HG03460 (cell line): ENCODE measurements at regions not wholly inside any gene's neighbourhood (a gene's known extent, or its start where the extent isn't known, plus 50 kb on each side); places are given as distances from the start of the nearest gene placed in this dataset.
"Not testable (repeated sequence)": the region's sequence is repeated elsewhere in the genome, so short reads cannot be mapped to it uniquely, and the experiment has no call there.

Source experiments
- ATAC-seq: cut with Tn5 transposase; IDR thresholded peaks from one replicate; pipeline ENCODE4 v1.9.1; 2021; ENCODE audit not compliant: unreplicated experiment

DNA sequence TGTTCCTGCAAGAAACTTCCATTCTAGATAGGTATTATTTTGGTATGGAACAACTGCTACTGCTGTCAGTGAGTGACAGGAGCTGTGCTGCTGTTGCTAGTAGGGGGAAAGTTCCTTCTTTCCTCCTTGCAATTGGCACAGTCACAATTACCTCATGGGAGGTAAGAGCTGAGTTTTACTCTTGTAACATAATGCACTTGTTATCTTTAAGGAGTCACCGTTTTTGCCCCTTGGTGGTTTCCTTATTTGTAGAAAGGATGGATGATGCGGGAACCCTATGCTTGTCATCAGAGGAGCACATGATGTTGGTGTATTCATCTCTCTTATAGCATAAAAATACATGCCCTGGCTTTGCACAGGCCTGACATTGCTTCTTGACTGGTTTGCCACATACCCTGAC lies 234.7 kb upstream of the NPY start:
- no peak for ATAC-seq

DNA sequence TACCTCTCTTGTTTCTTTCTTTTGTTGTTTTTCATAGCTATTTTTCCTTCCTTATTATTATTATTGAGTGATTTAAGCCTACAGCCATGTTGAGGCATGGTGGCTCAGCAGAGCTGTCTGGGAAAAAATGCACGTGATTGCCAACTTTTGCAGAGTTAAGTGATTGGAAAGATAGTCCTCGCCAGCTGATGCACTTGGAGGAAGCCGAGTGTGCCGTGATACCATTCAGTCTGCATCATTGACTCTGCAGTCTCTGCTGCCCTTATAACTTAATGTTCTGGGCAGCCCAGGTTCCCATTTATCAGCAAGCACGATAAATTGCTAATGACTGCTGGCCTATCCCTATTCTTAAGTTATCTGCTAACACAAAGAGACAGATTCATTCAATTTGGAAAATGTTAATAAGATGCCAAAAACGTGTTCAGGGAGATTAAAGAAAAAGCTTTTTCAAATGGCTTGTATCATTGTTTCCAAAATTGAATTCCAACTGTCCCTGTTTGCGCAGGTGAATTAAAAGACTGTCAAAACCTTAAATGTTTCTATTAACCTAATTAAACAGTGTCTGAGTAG lies 232.9 kb upstream of the NPY start:
- ATAC-seq, result no peak

DNA sequence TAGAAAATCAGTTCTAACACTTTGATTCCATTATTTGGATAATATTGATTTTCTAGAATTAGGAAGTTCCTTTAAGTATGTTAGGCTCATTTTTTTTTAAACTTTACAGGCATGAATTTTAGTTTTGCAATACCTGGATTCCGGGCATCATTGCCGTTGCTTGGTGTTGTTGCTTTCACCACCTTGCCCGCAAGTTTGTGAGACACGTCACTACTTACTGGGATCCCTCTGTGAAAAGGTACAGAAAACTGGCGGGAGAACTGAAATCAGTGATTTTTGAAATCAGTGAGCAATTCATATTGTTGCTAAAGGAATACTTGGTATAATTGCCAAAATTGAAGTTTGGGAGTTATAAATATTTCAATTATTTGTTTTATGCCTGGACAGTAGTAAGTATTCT lies 232.3 kb upstream of the NPY start:
- no peak for ATAC-seq

DNA sequence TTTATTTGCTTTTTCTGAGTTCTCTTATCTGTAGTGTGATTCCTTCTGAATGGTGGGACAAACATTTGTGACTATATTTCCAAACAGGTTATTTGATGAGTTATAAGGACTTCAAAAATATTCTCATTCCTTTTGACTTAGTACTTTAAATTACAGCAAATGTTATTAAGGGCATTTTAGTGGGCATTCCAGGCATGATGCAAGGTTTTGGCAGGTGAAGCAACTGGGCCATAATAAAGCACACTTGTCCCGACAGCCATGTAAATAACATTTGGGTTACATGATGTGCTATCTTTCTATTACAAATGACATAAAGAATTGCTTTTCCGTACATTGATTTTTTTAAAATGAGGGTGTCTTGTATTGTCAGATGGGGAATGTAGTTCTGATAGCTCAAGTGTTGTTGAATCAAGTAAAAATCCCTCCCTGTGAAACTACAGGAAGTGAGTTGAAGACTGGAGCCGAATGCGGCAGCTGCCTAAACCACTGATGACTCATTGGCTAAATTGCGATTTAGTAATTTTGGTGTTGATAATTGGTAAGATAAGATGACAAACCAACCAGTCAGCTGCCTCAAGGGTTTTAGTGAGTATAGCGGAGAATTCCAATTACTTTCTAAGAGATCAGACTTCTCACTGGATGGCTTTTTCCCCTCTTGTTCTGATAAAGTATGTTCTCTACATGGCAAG lies 231.3 kb upstream of the NPY start:
- ATAC-seq, result no peak

DNA sequence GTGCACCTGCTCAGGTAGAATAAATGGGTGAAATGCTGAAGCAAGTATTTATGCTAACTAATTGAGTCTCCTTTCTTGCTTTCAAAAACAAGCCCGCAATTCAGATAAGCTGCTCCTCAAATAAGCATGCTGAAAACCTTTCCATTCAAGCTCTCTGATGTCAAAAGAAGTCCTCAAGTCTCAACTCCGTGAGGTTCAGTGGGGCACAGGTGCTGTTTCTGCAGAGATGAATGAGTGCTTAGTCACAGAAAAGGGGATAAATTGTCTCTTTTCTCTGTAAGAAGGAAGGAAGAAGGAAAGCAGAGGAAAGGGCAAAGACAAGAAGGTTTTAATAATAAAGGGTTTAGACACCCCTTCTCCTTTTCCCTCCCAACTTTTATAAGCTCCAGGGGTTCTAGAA lies 229.8 kb upstream of the NPY start:
- no peak for ATAC-seq

DNA sequence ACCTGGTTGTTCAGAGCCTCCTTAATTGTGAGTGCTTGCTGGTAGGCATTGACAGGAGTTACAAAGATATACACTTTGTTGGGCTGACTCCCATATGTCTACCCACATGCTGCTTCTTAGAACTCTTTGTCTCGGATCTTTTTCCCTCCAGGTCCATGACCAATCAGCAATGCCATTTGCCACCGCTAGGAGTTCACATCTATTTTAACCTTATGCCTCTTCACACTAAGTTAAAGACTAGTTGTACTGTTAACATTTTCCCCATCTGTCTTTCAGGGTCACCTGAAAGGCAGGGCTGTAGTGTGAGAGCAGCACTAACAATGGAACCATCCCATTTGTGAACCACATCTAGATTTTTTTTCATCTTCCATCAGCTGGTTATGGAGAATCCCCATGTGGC lies 226.7 kb upstream of the NPY start:
- no peak for ATAC-seq

DNA sequence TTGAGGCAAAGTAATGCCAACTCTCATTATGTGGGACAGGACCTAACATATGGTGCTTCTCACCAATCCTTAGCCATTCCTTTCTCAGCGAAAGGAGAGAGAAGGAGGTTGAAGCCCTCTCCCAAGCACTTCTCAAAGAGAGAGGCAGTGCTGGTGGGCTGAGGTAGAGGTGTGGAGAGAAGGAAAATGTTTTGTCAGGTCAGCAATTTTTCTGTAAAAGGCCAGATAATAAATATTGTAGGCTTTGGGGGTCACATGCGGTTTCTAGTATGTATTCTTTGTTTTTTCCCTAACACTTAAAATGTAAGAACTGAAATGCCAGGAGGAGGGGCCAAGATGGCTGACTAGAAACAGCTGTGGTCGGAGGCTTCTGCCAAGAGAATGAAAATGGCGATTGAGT lies 225.0 kb upstream of the NPY start:
- no peak for ATAC-seq

DNA sequence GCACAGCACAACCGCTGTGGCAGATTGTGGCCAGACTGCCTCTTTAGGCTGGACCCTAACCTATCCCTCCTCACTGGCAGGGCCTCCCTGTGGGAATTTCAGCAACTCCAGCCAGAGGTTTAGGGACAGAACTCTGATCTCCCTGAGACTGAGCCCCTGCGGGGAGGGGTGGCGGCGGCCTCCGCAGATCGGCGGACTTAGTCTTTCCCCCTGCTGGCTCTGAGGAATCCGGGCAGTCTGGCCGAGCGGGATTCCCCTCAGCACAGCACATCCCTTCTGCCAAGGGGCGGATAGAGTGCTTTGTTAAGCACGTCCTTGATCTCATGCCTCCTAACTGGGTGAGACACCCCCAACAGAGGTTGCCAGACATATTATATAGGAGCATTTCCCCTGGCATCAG lies 224.2 kb upstream of the NPY start:
- no peak for ATAC-seq

DNA sequence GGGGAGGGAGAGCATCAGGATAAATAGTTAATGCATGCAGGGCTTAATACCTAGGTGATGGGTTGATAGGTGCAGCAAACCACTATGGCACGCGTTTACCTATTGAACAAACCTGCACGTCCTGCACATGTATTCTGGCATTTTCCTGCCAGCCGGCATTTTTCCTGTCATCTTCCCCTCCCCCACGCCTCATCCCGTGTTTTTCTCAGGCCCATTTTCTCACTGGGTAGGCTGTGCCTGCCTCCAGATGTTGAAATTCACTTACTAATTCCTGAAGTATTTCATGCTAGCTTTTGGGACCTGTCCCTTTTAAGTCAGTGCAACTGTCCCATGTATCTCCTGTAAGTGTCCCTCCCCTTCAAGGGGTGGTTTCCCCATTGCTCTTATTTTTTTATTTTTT lies 220.3 kb upstream of the NPY start:
- no peak for ATAC-seq

DNA sequence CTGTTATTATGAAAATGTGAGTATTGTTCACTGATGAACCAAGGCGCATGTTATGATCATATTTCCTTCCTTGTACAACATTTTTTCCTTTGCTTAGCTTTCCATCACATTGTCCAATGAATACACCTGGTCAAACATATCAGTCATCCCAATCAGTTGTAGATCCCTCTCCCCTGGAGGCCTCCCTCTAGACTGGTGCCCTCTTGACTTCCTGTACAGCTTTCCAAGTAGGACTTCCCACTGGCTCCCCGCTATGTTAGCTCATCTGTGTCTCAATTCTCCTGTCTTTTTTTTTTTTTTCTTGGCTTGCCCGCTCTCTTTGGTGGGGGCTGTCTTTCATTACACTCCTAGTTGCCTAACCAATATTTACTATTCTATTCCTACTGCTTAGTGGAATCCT lies 214.2 kb upstream of the NPY start:
- ATAC-seq, result no peak

DNA sequence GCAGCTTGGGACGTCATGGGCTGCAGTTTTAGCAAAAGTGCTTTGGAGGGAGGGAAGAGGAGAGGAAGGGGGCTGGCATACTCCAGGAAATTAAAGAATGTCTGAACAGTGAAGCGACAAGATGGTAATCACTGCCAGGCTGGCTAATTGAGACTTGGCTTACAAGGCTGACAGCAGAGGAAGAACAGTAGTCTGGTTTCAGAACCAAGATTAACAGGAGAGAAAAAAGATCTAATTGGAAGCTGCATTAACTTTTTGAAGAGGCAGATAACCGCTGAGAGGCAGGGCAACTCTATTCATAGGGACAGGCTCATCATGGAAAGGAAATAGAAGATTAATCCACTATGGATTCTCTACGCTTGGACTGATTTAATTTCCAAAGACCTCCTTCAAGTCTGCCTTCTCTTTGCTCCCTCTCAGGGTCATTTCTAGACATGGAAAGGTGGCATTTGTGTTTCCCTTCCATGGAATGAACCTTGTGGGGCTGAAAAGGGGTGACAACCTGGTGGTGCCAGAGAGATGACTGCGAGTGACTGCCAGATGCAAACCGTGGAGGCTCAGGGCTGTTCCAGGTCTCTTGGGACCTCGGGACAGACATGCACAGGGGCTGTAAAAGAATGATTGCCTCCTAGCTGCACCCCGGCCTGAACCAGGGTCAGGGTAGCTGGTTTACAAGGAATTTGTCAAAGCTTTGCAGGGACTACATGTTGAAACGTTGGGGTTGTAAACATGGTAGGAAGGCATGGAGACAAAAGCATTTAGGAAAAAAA lies 210.2 kb upstream of the NPY start:
- no peak for ATAC-seq

DNA sequence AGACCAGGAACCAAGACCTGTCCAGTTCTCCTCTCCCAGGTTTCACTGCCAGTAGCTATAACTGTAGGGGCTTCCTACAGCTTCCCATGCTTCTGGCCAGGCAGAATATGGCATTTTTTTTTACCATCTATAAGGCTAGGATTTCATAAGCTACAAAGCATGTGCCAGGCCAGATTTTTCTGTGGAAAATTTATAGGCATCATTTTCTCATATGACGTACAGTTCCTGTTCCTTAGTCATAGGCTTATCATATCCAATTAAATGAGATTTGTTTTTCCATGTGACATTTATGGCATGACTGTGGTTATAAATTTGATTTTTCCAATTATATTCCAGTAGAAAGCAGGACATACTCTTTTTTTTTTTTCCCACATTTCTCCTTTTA lies 208.6 kb upstream of the NPY start:
- ATAC-seq, result no peak

DNA sequence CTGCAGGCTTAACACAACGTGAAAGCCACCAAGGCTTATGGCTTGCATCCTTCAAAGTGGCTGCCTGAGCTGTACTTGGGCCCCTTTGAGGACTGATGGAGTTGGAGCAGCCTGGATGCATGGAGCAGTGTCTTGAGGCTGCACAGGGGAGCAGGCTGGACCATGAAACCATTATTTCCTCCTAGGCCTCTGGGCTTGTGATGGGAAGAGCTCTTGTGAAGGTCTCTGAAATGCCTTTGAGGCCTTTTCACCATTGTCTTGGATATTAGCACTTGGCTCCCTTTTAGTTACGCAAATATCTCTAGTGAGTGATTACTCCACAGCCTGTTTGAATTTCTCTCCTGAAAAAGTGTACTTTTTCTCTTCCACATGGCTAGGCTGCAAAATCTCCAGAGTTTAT lies 201.2 kb upstream of the NPY start:
- ATAC-seq, result no peak

DNA sequence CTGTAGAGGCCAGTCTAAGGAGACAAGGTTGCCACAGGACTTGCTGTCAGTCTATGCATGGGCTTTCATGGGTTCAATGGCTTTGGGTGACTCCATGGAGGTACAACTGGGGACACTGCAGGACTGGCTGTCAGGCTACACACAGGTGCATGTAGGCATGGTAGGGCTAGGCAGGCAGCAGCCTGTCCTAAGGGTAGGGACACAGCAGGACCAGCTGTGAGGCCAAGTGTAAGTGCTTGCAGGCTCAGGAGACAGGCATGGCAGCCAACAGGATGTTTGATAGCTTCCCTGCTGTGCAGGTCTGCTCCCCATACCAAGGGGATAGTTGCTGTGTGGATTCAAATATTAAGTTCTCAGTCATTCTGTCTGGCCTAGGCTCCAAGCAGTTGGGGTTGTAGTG lies 181.0 kb upstream of the NPY start:
- ATAC-seq, result no peak

DNA sequence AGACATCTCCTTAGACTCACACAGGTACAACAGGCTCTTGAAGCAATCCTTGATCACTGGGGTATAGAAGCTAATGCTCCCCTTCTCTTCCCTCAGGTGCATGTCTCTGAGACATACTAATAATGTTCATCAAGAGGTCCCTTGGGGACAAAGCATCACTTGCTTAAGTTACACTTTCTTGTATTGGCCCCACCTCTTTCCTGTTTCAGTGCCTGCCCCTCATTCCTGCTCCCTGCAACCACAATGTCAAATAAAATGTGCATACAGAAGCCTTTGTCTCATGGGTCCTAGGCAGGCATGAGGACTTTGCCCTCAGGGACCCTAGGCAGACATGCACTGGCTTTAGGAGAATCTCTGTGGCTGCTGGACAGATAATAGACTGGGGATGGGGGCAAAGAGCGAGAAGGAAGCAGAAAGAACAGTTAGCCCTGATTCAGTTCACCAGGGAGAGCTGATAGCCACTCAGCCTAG lies 175.0 kb upstream of the NPY start:
- ATAC-seq, result peak; percentile 87

DNA sequence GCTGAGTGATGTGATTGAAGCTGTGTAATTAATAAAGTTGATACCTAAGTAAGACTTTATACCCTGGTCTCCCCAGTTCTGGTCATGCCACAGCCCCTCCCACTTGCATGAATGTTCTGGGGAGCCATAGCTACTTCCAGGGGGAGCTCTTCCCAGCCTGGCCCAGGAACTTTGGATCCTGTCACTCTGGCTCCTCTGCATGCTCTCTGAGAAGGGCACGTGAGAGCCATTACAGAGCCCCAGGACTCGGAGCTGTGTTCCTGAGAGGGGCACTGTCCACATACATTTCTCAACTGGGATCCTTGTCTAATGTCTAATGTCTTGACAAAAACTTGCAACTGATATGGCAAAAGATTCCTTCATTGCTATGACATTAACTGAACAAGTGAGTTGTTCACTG lies 173.9 kb upstream of the NPY start:
- ATAC-seq, result no peak

DNA sequence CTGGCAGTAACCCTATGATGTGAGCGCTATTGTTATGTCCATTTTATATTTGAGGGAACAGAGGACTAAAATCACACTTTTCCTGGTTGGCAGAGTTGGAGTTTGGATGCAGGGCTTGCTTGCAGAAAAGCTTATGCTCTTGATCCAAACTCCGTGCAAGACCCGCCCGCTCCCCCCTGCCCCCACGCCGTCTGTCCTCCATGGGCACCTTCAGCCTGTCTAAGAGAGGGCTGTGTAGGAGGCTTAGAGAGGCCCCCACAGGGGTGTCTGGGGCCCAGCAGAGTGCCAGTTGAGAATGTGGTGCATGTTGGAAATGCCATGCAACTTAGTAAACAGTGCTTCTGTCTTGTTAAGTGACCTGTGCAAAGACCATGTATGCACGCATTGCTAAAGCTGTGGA lies 170.5 kb upstream of the NPY start:
- ATAC-seq, result no peak

DNA sequence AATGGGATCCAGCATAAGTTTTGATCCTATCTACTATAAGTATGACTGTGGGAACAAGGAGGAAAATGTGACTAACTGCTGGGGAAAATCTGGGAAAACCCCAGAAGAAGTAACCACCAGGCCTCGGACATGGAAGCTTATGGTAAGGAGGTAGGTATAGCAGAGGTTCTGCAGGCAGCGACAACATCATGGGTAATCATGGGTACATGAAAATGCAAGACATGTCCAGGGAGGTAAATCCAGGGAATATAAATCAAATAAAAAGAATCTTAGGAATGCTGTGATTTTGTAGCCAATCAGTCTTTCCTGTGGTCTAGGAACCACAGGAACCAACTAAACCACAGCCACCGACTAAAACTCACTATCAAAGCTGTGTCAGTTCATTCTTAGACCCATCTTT lies 168.3 kb upstream of the NPY start:
- ATAC-seq, result no peak

DNA sequence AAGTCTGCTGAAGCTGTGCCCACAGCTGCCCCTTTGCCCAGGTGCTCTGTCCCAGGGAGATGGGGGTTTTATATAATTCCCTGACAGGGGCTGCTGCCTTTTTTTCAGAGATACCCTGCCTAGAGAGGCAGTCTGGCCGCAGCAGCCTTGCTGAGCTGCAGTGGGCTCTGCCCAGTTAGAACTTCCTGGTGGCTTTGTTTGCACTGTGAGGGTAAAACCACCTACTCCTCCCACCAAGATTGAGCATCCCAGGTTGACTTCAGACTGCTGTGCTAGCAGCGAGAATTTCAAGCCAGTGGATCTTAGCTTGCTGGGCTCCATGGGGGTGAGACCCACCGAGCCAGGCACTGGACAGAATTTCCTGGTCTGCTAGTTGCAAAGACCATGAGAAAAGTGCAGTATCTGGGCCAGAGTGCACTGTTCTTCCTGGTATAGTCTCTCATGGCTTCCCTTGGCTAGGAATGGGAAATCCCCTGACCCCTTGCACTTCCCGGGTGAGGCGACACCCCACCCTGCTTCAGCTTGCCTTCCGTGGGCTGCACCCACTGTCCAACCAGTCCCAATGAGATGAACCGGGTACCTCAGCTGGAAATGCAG lies 166.0 kb upstream of the NPY start:
- not testable (repeated sequence) for ATAC-seq

DNA sequence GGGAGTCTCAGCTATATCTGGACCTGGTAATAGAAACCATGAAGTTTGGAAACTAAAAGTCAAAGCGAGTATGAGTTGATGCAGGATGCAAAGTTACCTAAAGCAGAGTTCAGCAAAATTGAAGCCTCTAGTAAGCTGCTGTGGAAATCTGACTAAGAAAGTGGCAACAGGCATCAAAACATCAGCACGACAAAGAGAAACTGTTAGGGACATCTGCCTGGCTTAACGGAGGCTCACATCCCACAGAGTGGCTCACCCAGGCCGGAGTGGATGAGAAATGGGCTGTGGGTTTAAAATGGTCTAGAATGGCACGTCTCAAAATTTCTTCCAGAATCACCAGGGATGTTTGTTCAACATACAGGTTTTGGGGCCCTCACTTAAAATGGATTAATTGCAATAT lies 164.1 kb upstream of the NPY start:
- ATAC-seq, result no peak

DNA sequence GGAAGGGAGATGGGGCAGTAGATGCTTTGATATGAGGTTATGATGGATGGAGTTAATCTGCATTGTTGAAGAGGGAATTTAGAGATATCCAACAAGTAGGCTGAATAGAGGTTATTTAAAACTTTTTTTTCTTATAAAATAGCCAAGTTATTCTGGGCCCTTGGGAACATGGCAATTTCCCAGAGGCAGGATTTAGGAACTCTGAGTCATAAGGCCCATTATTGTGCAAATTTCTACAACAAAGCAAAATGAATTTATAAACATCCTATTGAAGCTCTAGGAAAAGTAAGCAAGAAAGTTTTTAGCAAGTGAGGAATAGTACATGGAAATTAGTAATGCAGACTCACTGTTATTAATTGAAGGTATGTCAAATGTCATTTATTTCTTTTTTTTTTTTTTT lies 160.9 kb upstream of the NPY start:
- ATAC-seq, result no peak

DNA sequence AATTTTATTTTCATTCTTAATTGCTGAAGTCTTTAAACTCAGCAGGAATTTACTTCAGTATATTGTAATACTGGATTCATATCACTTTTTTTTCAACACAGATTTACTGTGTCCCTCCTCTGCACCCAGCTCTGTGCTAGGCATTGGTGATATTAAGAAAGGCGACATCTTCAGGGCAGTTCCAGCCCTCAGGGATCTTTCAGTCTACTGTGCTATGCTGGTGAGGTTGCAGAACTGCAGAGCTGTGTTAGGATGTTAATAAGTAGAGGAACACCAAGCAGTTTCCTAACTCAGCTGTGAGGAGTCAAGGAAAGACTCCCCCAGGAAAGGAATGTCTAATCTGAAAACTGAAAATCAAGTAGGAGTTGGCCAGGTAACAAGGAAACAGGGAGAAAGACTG lies 158.2 kb upstream of the NPY start:
- ATAC-seq, result no peak
